ENCODE measurements at regions not wholly inside any gene's neighbourhood (a gene's known extent, or its start where the extent isn't known, plus 50 kb on each side); places are given as distances from the start of the nearest gene placed in this dataset.

GRCh38 chr12:131583090-131583712, 127.7 kb upstream of the SFSWAP start:
- TF ChIP-seq CTCF (IDR thresholded peaks at IDR 0.05; ENCODE audit: extremely low read depth, missing control alignments), result no peak
- DNase-seq (ENCODE audit: low spot score), result no peak

GRCh38 chr12:131586269-131586668, 124.6 kb upstream of the SFSWAP start:
- TF ChIP-seq CTCF (IDR thresholded peaks at IDR 0.05; ENCODE audit: extremely low read depth, missing control alignments), result no peak

GRCh38 chr12:131586761-131587160, 124.1 kb upstream of the SFSWAP start:
- no peak for DNase-seq (ENCODE audit: low spot score)
- no peak for TF ChIP-seq CTCF (IDR thresholded peaks at IDR 0.05; ENCODE audit: extremely low read depth, missing control alignments)

More at GRCh38 chr12:131586269-131586668, 124.6 kb upstream of the SFSWAP start:
- no peak for DNase-seq (ENCODE audit: low spot score)

GRCh38 chr12:131587565-131587964, 123.3 kb upstream of the SFSWAP start:
- TF ChIP-seq CTCF (IDR thresholded peaks at IDR 0.05; ENCODE audit: extremely low read depth, missing control alignments), result no peak

GRCh38 chr12:131589221-131589897, 121.5 kb upstream of the SFSWAP start:
- TF ChIP-seq CTCF (IDR thresholded peaks at IDR 0.05; ENCODE audit: extremely low read depth, missing control alignments), result no peak
- DNase-seq (ENCODE audit: low spot score), result no peak

More at GRCh38 chr12:131587565-131587964, 123.3 kb upstream of the SFSWAP start:
- DNase-seq (ENCODE audit: low spot score), result no peak

GRCh38 chr12:131589966-131590365, 120.9 kb upstream of the SFSWAP start:
- no peak for DNase-seq (ENCODE audit: low spot score)
- TF ChIP-seq CTCF (IDR thresholded peaks at IDR 0.05; ENCODE audit: extremely low read depth, missing control alignments), result no peak

- no peak for DNase-seq (ENCODE audit: low spot score)
Observed at GRCh38 chr12:131591136-131591535, 119.8 kb upstream of the SFSWAP start.

More at GRCh38 chr12:131591136-131591535, 119.8 kb upstream of the SFSWAP start:
- TF ChIP-seq CTCF (IDR thresholded peaks at IDR 0.05; ENCODE audit: extremely low read depth, missing control alignments), result no peak

All from GM20000 (cell line).